AG04449 (cell line): ENCODE measurements at regions not wholly inside any gene's neighbourhood (a gene's known extent, or its start where the extent isn't known, plus 50 kb on each side); places are given as distances from the start of the nearest gene placed in this dataset.

Experiments
- CTCF ChIA-PET: fragments of 350-600 bp; formaldehyde crosslinking; extraction: SDS; loops from one replicate; lab custom pipeline; 2021; ENCODE audit warnings: antibody characterized with exemption; lab: Yijun Ruan, JAX
- POLR2A ChIA-PET: fragments of 400-600, 350-600 bp; formaldehyde crosslinking; extraction: SDS; loops from one replicate; lab custom pipeline; 2020; ENCODE audit warnings: antibody characterized with exemption, inconsistent platforms; lab: Yijun Ruan, JAX
- DNase-seq: peaks from one replicate; pipeline ENCODE4 v3.0.0-alpha.2; 2010; ENCODE audit warnings: low read depth, low spot score
- H3K4me3 ChIP-seq: 2 replicates; pipeline ENCODE4 v1.5.1; 2011; ENCODE audit warnings: low read depth, mild to moderate bottlenecking, control low read depth, low read length
- CTCF ChIP-seq: IDR thresholded peaks from one replicate; pipeline ENCODE4 v1.5.1; 2011; ENCODE audit warnings: mild to moderate bottlenecking, moderate library complexity, low read length, control low read depth, inconsistent platforms; ENCODE audit not compliant: insufficient read depth; ENCODE audit errors: missing control alignments

GRCh38 chr10:34029455-34029854, 695.0 kb upstream of the NRP1 start:
- POLR2A ChIA-PET = no interaction called here
- no peak for TF ChIP-seq CTCF
- no peak overlapping the region for H3K4me3 ChIP-seq
- CTCF ChIA-PET = no interaction called here
- no peak for DNase-seq

GRCh38 chr10:34028936-34029335, 694.5 kb upstream of the NRP1 start:
- CTCF ChIA-PET = no interaction called here
- POLR2A ChIA-PET = no interaction called here
- H3K4me3 ChIP-seq = no peak overlapping the region

GRCh38 chr10:34024693-34025425, 690.4 kb upstream of the NRP1 start:
- DNase-seq = no peak
- no peak overlapping the region for H3K4me3 ChIP-seq
- CTCF ChIA-PET = interaction anchor here (1.4 kb wide), 1 partner anchor 8 kb away, joined by 3 read pairs; no protein-coding TSS in a partner anchor
- no peak for TF ChIP-seq CTCF
- POLR2A ChIA-PET = no interaction called here

More at GRCh38 chr10:34028936-34029335, 694.5 kb upstream of the NRP1 start:
- no peak for TF ChIP-seq CTCF
- DNase-seq = no peak

- CTCF ChIA-PET = no interaction called here
- POLR2A ChIA-PET = no interaction called here
- TF ChIP-seq CTCF = no peak
- no peak for DNase-seq
- no peak overlapping the region for H3K4me3 ChIP-seq
These were observed 689.8 kb upstream of the NRP1 start for GRCh38 chr10:34024282-34024681.

GRCh38 chr10:34022195-34022594, 687.7 kb upstream of the NRP1 start:
- no peak for TF ChIP-seq CTCF
- POLR2A ChIA-PET = no interaction called here
- CTCF ChIA-PET = no interaction called here
- no peak for DNase-seq
- no peak overlapping the region for H3K4me3 ChIP-seq

GRCh38 chr10:34018784-34019183, 684.3 kb upstream of the NRP1 start:
- TF ChIP-seq CTCF = no peak
- ChIA-PET CTCF (interaction anchor here (1.1 to 1.3 kb wide), 2 partner anchors 12 to 19 kb away, joined by 3 to 4 read pairs; no protein-coding TSS in a partner anchor), POLR2A (no interaction called here)
- DNase-seq = no peak
- no peak overlapping the region for H3K4me3 ChIP-seq
